Activated CD8-positive, alpha-beta T cell treated with anti-CD3 and anti-CD28 coated beads for 36 hours (primary cell): ENCODE measurements at regions not wholly inside any gene's neighbourhood (a gene's known extent, or its start where the extent isn't known, plus 50 kb on each side); places are given as distances from the start of the nearest gene placed in this dataset.

ENCODE experiments used
- ATAC-seq: fragments of 200-7000 bp; cut with Tn5 transposase; one replicate; pipeline ENCODE4 v1.10.0; 2021; ENCODE audit warnings: mild to moderate bottlenecking, moderate library complexity
- CTCF ChIA-PET: fragments of 350-600 bp; sonication (Branson Sonifier 250); formaldehyde crosslinking; loops from one replicate; lab custom pipeline; 2021; ENCODE audit warnings: antibody characterized with exemption; lab: Charles Lee
- POLR2A ChIA-PET: fragments of 350-600 bp; sonication (Branson Sonifier 250); formaldehyde crosslinking; loops from one replicate; lab custom pipeline; 2021; ENCODE audit warnings: antibody characterized with exemption; lab: Charles Lee
- DNase-seq: peaks from one replicate; pipeline ENCODE4 v3.0.0-alpha.2; 2020
- H3K27ac Mint-ChIP-seq: one replicate; pipeline ENCODE4 v1.8.0; 2021; ENCODE audit warnings: mild to moderate bottlenecking, mixed read lengths
- H3K27me3 Mint-ChIP-seq: one replicate; pipeline ENCODE4 v1.8.0; 2021; ENCODE audit warnings: mixed read lengths
- H3K36me3 Mint-ChIP-seq: one replicate; pipeline ENCODE4 v1.8.0; 2021; ENCODE audit warnings: low read depth, mixed read lengths
- H3K4me1 Mint-ChIP-seq: one replicate; pipeline ENCODE4 v1.8.0; 2021; ENCODE audit warnings: low read depth, mixed read lengths
- H3K4me3 Mint-ChIP-seq: one replicate; pipeline ENCODE4 v1.8.0; 2021; ENCODE audit warnings: mild to moderate bottlenecking, moderate library complexity, mixed read lengths
- H3K9me3 Mint-ChIP-seq: one replicate; pipeline ENCODE4 v1.8.0; 2021; ENCODE audit warnings: mixed read lengths
- intact Hi-C: fragments of 100-400 bp; cut with micrococcal nuclease; formaldehyde crosslinking; loops from one replicate; pipeline ENCODE4 v1.10.0; 2022
- TF ChIP-seq, protein P1 (sequence below): fragments of 200-600 bp; IDR thresholded peaks from one replicate; pipeline ENCODE4 v1.8.0; 2022; ENCODE audit warnings: antibody characterized with exemption, mild to moderate bottlenecking

- no peak for DNase-seq
- no peaks in the 10 kb centered on the region for H3K27me3 Mint-ChIP-seq
- intact Hi-C loops, result no loop called here
- H3K36me3 Mint-ChIP-seq, result no peaks in the 10 kb centered on the region
- no peaks in the 10 kb centered on the region for H3K9me3 Mint-ChIP-seq
- no peak overlapping the region for H3K27ac Mint-ChIP-seq
- ChIA-PET POLR2A (no interaction called here), CTCF (no interaction called here)
- TF ChIP-seq, protein P1, sequence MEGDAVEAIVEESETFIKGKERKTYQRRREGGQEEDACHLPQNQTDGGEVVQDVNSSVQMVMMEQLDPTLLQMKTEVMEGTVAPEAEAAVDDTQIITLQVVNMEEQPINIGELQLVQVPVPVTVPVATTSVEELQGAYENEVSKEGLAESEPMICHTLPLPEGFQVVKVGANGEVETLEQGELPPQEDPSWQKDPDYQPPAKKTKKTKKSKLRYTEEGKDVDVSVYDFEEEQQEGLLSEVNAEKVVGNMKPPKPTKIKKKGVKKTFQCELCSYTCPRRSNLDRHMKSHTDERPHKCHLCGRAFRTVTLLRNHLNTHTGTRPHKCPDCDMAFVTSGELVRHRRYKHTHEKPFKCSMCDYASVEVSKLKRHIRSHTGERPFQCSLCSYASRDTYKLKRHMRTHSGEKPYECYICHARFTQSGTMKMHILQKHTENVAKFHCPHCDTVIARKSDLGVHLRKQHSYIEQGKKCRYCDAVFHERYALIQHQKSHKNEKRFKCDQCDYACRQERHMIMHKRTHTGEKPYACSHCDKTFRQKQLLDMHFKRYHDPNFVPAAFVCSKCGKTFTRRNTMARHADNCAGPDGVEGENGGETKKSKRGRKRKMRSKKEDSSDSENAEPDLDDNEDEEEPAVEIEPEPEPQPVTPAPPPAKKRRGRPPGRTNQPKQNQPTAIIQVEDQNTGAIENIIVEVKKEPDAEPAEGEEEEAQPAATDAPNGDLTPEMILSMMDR, result no peak
- no peaks in the 10 kb centered on the region for H3K4me1 Mint-ChIP-seq
- H3K4me3 Mint-ChIP-seq, result no peak overlapping the region
- ATAC-seq, result no peak
These were observed 96.5 kb upstream of the UBE2E2 start for GRCh38 chr3:23106666-23107065.

DNA sequence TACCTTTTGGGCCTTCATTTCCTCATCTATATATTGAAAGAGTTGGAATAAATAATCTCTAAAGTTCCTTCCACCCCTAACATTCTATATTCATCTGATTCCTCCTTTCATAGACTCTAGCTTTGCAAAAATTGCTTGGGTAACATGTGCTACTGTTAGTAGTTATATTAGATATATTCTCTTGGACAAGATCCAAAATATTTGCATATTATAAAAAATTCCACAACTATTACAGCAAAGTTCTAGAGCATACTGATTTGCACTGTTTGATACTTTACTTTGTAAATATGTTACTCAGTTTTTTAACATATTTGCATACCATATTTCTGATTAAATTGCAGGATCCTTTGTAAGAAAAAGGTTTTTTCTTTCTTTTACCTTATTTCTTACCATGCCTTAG lies 95.9 kb upstream of the UBE2E2 start:
- ChIA-PET POLR2A (no interaction called here), CTCF (no interaction called here)
- TF ChIP-seq, protein P1, result no peak
- H3K9me3 Mint-ChIP-seq, result no peaks in the 10 kb centered on the region
- intact Hi-C loops, result no loop called here
- no peaks in the 10 kb centered on the region for H3K4me1 Mint-ChIP-seq
- no peaks in the 10 kb centered on the region for H3K27me3 Mint-ChIP-seq
- H3K4me3 Mint-ChIP-seq, result no peak overlapping the region
- no peak for ATAC-seq
- no peaks in the 10 kb centered on the region for H3K36me3 Mint-ChIP-seq
- H3K27ac Mint-ChIP-seq, result no peak overlapping the region
- DNase-seq, result no peak

DNA sequence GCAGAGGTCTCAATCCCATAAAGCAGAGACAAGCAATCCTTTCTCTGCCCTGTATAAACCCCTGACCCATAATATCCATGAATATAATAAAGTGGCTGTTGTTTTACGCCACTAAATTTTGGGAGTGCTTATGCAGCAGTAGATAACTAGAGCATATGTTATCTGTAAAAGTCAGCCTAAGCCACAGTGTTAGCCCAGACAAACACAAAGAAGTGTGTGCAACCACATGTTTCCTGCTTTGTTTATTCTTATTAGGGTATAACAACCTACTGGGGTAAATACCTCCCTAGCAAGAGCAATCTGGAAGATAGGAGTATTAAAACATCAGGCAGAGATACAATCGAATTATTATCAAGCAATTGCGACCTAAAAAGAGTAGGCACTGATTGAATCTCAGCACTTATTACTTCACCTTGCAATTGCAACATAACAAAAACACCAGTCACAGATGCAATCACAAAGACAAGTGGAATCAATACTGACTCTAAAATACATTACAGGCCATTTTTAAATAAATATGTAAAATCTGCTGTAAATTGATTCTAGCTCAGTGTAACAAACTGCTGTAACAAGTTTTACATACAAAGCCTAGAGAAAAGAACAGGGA lies 94.6 kb upstream of the UBE2E2 start:
- ChIA-PET CTCF (no interaction called here), POLR2A (interaction anchor here (0.6 kb wide), 1 partner anchor 555 kb away, joined by 3 read pairs; no protein-coding TSS in a partner anchor)
- no peak for DNase-seq
- Mint-ChIP-seq H3K9me3 (no peaks in the 10 kb centered on the region), H3K4me1 (peaks cover 2% of the 10 kb centered on the region), H3K27me3 (no peaks in the 10 kb centered on the region), H3K36me3 (no peaks in the 10 kb centered on the region), H3K27ac (no peak overlapping the region), H3K4me3 (no peak overlapping the region)
- ATAC-seq, result no peak
- intact Hi-C loops, result no loop called here
- TF ChIP-seq, protein P1, result no peak

DNA sequence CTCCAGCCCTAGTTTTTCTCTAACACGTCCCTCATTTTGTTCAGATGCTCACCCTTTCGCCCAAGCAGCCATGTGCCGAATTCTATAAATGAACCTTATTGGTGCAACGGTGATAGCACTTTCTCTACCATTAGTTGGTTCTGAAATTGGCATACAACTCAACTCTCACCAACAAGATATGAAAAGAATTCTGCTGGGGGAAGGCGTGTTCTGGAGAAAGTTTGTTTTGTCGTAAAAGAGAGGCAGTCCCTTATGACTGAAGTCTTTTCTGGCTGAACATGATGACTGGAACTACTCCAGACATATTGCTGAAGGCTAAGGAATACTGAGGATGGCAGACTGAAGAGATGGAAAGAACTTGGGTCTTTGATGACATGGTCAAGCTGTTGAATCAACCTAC lies 91.8 kb upstream of the UBE2E2 start:
- no peaks in the 10 kb centered on the region for H3K36me3 Mint-ChIP-seq
- H3K4me1 Mint-ChIP-seq, result peaks cover 8% of the 10 kb centered on the region
- POLR2A ChIA-PET, result no interaction called here
- DNase-seq (no peak), ATAC-seq (no peak)
- H3K9me3 Mint-ChIP-seq, result no peaks in the 10 kb centered on the region
- CTCF ChIA-PET, result no interaction called here
- H3K27ac Mint-ChIP-seq, result no peak overlapping the region
- intact Hi-C loops, result no loop called here
- no peak overlapping the region for H3K4me3 Mint-ChIP-seq
- TF ChIP-seq, protein P1, result no peak
- no peaks in the 10 kb centered on the region for H3K27me3 Mint-ChIP-seq

GRCh38 chr3:23111797-23112196 lies 91.3 kb upstream of the UBE2E2 start:
- TF ChIP-seq, protein P1, result no peak
- Mint-ChIP-seq H3K27me3 (no peaks in the 10 kb centered on the region), H3K4me3 (no peak overlapping the region), H3K9me3 (no peaks in the 10 kb centered on the region), H3K36me3 (no peaks in the 10 kb centered on the region), H3K4me1 (peaks cover 8% of the 10 kb centered on the region), H3K27ac (no peak overlapping the region)
- DNase-seq (no peak), ATAC-seq (no peak)
- intact Hi-C loops, result no loop called here
- CTCF ChIA-PET, result no interaction called here
- POLR2A ChIA-PET, result no interaction called here
